Glutamatergic neuron (in vitro differentiated cells): ENCODE measurements at regions not wholly inside any gene's neighbourhood (a gene's known extent, or its start where the extent isn't known, plus 50 kb on each side); places are given as distances from the start of the nearest gene placed in this dataset.
"Not testable (repeated sequence)": the region's sequence is repeated elsewhere in the genome, so short reads cannot be mapped to it uniquely, and the experiment has no call there.

Source experiments
- DNase-seq: peaks from one replicate; pipeline ENCODE4 v3.0.0; 2022
- H3K27ac Mint-ChIP-seq: one replicate; pipeline ENCODE4 v1.8.0; 2020; ENCODE audit warnings: mild to moderate bottlenecking, mixed read lengths, inconsistent platforms; ENCODE audit not compliant: unreplicated experiment
- H3K27me3 Mint-ChIP-seq: one replicate; pipeline ENCODE4 v1.8.0; 2020; ENCODE audit warnings: mild to moderate bottlenecking, moderate library complexity, mixed read lengths, inconsistent platforms; ENCODE audit not compliant: unreplicated experiment
- H3K36me3 Mint-ChIP-seq: one replicate; pipeline ENCODE4 v1.8.0; 2020; ENCODE audit warnings: mild to moderate bottlenecking, mixed read lengths, inconsistent platforms; ENCODE audit not compliant: unreplicated experiment
- H3K4me1 Mint-ChIP-seq: one replicate; pipeline ENCODE4 v1.8.0; 2020; ENCODE audit warnings: mild to moderate bottlenecking, low read depth, mixed read lengths, inconsistent platforms; ENCODE audit not compliant: unreplicated experiment
- H3K4me3 Mint-ChIP-seq: one replicate; pipeline ENCODE4 v1.8.0; 2020; ENCODE audit warnings: mild to moderate bottlenecking, mixed read lengths, inconsistent platforms; ENCODE audit not compliant: unreplicated experiment
- H3K9me3 Mint-ChIP-seq: one replicate; pipeline ENCODE4 v1.8.0; 2020; ENCODE audit warnings: mild to moderate bottlenecking, moderate library complexity, mixed read lengths, inconsistent platforms; ENCODE audit not compliant: unreplicated experiment
- TF ChIP-seq, protein P1 (sequence below): fragments of 200-600 bp; sonication (generic); IDR thresholded peaks from one replicate; pipeline ENCODE4 v1.5.0; 2021; ENCODE audit not compliant: partially characterized antibody, unreplicated experiment

- H3K9me3 Mint-ChIP-seq: no peaks in the 10 kb centered on the region
- no peak for DNase-seq
- TF ChIP-seq, protein P1, sequence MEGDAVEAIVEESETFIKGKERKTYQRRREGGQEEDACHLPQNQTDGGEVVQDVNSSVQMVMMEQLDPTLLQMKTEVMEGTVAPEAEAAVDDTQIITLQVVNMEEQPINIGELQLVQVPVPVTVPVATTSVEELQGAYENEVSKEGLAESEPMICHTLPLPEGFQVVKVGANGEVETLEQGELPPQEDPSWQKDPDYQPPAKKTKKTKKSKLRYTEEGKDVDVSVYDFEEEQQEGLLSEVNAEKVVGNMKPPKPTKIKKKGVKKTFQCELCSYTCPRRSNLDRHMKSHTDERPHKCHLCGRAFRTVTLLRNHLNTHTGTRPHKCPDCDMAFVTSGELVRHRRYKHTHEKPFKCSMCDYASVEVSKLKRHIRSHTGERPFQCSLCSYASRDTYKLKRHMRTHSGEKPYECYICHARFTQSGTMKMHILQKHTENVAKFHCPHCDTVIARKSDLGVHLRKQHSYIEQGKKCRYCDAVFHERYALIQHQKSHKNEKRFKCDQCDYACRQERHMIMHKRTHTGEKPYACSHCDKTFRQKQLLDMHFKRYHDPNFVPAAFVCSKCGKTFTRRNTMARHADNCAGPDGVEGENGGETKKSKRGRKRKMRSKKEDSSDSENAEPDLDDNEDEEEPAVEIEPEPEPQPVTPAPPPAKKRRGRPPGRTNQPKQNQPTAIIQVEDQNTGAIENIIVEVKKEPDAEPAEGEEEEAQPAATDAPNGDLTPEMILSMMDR: no peak
- H3K4me3 Mint-ChIP-seq: no peak overlapping the region
- H3K27ac Mint-ChIP-seq: no peak overlapping the region
- H3K36me3 Mint-ChIP-seq: peaks cover 4% of the 10 kb centered on the region
- H3K4me1 Mint-ChIP-seq: no peaks in the 10 kb centered on the region
- H3K27me3 Mint-ChIP-seq: no peaks in the 10 kb centered on the region
These were observed 77.5 kb upstream of the TCF4 start for GRCh38 chr18:55665506-55665905.

DNA sequence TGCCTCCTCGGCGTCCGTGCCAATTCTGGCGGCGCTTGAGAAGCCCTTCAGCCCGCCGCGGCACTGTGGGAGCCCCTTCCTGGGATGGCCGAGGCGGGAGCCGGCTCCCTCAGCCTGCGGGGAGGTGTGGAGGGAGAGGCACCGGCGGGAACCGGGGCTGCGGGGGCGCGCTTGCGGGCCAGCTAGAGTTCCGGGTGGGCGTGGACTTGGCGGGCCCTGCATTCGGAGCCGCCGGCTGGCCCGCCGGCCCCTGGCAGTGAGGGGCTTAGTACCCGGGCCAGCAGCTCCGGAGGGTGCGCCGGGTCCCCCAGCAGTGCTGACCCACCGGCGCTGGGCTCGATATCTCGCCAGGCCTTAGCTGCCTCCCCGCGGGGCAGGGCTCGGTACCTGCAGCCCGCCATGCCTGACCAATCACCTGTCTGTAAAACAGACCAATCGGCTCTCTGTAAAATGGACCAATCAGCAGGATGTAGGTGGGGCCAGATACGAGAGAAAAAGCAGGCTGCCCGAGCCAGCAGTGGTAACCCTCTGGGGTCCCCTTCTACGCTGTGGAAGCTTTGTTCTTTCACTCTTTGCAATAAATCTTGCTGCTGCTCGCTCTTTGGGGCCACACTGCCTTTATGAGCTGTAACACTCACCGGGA, 76.9 kb upstream of the TCF4 start:
- not testable (repeated sequence) for H3K36me3 Mint-ChIP-seq, H3K9me3 Mint-ChIP-seq, H3K4me3 Mint-ChIP-seq, DNase-seq, H3K27me3 Mint-ChIP-seq, H3K4me1 Mint-ChIP-seq, H3K27ac Mint-ChIP-seq

DNA sequence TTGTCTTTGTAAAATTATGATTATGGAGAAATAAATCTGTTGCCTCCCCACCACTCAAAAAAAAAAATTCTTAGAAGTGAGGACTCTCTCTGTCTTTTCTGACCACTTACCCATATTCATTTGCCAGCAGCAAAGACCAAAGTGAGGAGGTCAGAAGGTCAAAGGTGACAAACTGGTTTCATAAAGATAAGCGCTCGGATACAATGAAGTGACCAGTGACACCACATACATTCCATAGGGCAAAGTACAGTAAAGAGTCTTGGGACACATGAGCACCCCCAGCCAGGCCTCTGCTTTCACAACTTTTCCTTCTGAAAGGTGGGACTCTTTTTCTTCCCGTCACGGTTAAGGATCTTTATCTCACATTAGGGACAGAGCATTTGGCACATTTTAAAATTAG, 75.9 kb upstream of the TCF4 start:
- peaks cover 3% of the 10 kb centered on the region for H3K27me3 Mint-ChIP-seq
- H3K9me3 Mint-ChIP-seq: no peaks in the 10 kb centered on the region

DNA sequence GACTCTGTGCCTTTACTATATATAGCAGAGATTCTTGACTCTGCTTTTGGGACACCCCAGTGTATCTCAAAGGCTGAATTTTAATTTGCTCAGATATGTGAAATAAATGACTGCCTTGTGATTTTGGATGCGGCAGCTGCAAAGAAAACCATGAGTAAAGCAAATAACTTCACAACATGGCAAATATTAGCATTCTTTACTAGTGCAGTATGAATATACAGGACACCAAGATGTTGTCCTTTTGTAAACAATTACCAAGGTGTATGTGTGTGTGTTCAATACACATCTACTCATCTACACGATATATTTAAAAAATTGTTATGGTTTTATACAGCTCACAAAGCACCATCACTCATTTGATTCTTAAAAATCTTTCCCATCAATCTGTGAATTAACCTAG, 70.6 kb upstream of the TCF4 start:
- H3K27me3 Mint-ChIP-seq: peaks cover 3% of the 10 kb centered on the region
- no peak overlapping the region for H3K27ac Mint-ChIP-seq
- no peaks in the 10 kb centered on the region for H3K9me3 Mint-ChIP-seq
- H3K4me3 Mint-ChIP-seq: no peak overlapping the region
- H3K4me1 Mint-ChIP-seq: no peaks in the 10 kb centered on the region
- H3K36me3 Mint-ChIP-seq: no peaks in the 10 kb centered on the region
- TF ChIP-seq, protein P1: no peak
- no peak for DNase-seq

More for the DNA sequence above, 75.9 kb upstream of the TCF4 start:
- Mint-ChIP-seq H3K27ac (no peak overlapping the region), H3K4me3 (no peak overlapping the region), H3K4me1 (no peaks in the 10 kb centered on the region), H3K36me3 (peaks cover 4% of the 10 kb centered on the region)
- TF ChIP-seq, protein P1: no peak
- DNase-seq: no peak

DNA sequence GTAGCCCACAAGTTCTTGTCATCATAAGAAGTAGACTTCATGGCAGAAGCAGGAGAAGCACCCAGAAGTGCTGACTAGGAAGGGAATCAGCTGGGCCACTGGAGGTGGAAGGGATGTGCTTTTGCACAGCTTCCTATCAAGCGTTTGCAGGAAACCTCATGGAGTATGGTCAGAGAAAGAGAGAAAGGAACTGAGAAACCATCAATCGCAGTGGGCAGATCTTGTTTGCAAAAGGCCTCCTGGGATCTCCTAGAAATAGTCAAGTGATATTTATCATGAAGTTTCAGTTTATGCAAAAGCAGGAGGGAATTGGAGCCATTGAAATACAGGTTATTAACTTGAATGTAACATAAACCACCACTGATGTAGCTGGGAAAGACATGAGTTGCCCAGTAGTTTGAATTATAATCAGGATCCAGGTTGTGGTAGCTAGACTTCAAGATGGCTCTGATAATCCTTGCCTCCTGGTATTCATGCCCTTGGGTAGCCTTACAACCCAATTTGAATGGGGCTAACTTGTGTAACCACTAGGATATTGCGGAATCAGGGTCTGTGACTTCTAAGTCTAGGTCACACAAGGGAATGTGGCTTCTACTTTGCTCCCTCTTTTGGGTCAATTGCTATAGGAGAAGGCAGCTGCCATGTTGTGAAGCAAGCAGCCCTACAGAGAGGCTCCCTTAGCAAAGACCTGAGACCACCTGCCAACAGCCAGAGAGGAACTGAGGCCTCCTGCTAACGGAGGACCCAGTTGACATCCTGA, 69.8 kb upstream of the TCF4 start:
- Mint-ChIP-seq H3K9me3 (no peaks in the 10 kb centered on the region), H3K36me3 (no peaks in the 10 kb centered on the region), H3K27ac (no peak overlapping the region), H3K27me3 (peaks cover 3% of the 10 kb centered on the region), H3K4me3 (no peak overlapping the region), H3K4me1 (no peaks in the 10 kb centered on the region)
- no peak for DNase-seq
- TF ChIP-seq, protein P1: no peak
